ENCODE measurements at regions not wholly inside any gene's neighbourhood (a gene's known extent, or its start where the extent isn't known, plus 50 kb on each side); places are given as distances from the start of the nearest gene placed in this dataset.

GRCh38 chr22:22814666-22815396, 72.8 kb upstream of the IGLL5 start:
- H4K20me1 ChIP-seq (ENCODE audit: control insufficient read depth, insufficient read depth, low read length, poor library complexity, severe bottlenecking), result no peaks in the 10 kb centered on the region
- ChIA-PET CTCF (interaction anchor here (0.7 to 13.1 kb wide), 7 partner anchors 26 to 323 kb away, joined by 3 to 236 read pairs (median 4); no protein-coding TSS in a partner anchor), POLR2A (no interaction called here)
- H3K4me3 ChIP-seq (ENCODE audit: control extremely low read depth in 1 of 5, extremely low read depth in 1 of 5, insufficient read depth in 1 of 5, low read depth in 2 of 5, low read length in 4 of 5), result no peak overlapping the region
- H3K36me3 ChIP-seq (replicated peaks in 1 of 2; ENCODE audit: control extremely low read depth in 1 of 2, control insufficient read depth in 1 of 2, extremely low read depth in 1 of 2, insufficient read depth in 2 of 2, low read length in 1 of 2), result no peaks in the 10 kb centered on the region
- TF ChIP-seq CTCF (IDR thresholded peaks at IDR 0.05), result no peak
- H3K27me3 ChIP-seq (replicated peaks in 1 of 4; ENCODE audit: control extremely low read depth in 1 of 4, control insufficient read depth in 3 of 4, insufficient read depth in 4 of 4, low read length in 3 of 4), result peaks cover 0 to 3% (median 0%) of the 10 kb centered on the region in 4 experiments
- WGBS (ENCODE audit: insufficient coverage), result 97% methylated on average over 12 of the region's 14 CpGs
- no peaks in the 10 kb centered on the region for H3K9me3 Mint-ChIP-seq (ENCODE audit: insufficient read depth)
- H3K4me3 Mint-ChIP-seq, result no peak overlapping the region
- H3K27ac ChIP-seq (ENCODE audit: low read length in 2 of 2), result no peak overlapping the region
- ATAC-seq (ENCODE audit: low read depth), result no peak
- peak overlapping the region; percentile 15 for H3K27ac Mint-ChIP-seq
- H3K4me1 Mint-ChIP-seq, result peaks cover 43% of the 10 kb centered on the region
- intact Hi-C loops (cut with micrococcal nuclease), result loop anchor here (5.0 kb wide), 1 partner anchor 37 kb away; no protein-coding TSS in a partner anchor
- no peak overlapping the region for H2AFZ ChIP-seq (ENCODE audit: insufficient read depth, low read depth, low read length, poor library complexity, severe bottlenecking)
- no peak overlapping the region for H3K4me2 ChIP-seq (replicated peaks; ENCODE audit: low read depth, low read length, poor library complexity, severe bottlenecking)
- H3K9me3 ChIP-seq (ENCODE audit: control extremely low read depth in 1 of 3, control insufficient read depth in 2 of 3, insufficient read depth in 1 of 3, low read length in 2 of 3), result peaks cover 0 to 57% (median 0%) of the 10 kb centered on the region in 3 donors
- DNase-seq, result no peak
- no peak overlapping the region for H3K9ac ChIP-seq (ENCODE audit: low read length)
- no peaks in the 10 kb centered on the region for H3K27me3 Mint-ChIP-seq
- no peaks in the 10 kb centered on the region for H3K79me2 ChIP-seq (ENCODE audit: control insufficient read depth, insufficient read depth, low read length)
- H3K4me1 ChIP-seq (ENCODE audit: control insufficient read depth in 2 of 2, insufficient read depth in 2 of 2, low read length in 2 of 2), result peaks cover 25 to 48% of the 10 kb centered on the region in 2 donors

- WGBS (ENCODE audit: insufficient coverage), result 14% methylated on average over 5 of the region's 5 CpGs
- intact Hi-C loops (cut with micrococcal nuclease), result loop anchor here (5.0 kb wide), 1 partner anchor 37 kb away; no protein-coding TSS in a partner anchor
- Mint-ChIP-seq H3K27ac (no peak overlapping the region), H3K9me3 (ENCODE audit: insufficient read depth) (no peaks in the 10 kb centered on the region), H3K4me3 (no peak overlapping the region), H3K4me1 (peaks cover 48% of the 10 kb centered on the region), H3K27me3 (no peaks in the 10 kb centered on the region)
- no peak overlapping the region for H3K4me2 ChIP-seq (replicated peaks; ENCODE audit: low read depth, low read length, poor library complexity, severe bottlenecking)
- H3K9ac ChIP-seq (ENCODE audit: low read length), result no peak overlapping the region
- peaks cover 0 to 56% (median 0%) of the 10 kb centered on the region in 3 donors for H3K9me3 ChIP-seq (ENCODE audit: control extremely low read depth in 1 of 3, control insufficient read depth in 2 of 3, insufficient read depth in 1 of 3, low read length in 2 of 3)
- H2AFZ ChIP-seq (ENCODE audit: insufficient read depth, low read depth, low read length, poor library complexity, severe bottlenecking), result no peak overlapping the region
- no peak overlapping the region for H3K4me3 ChIP-seq (ENCODE audit: control extremely low read depth in 1 of 5, extremely low read depth in 1 of 5, insufficient read depth in 1 of 5, low read depth in 2 of 5, low read length in 4 of 5)
- H3K36me3 ChIP-seq (replicated peaks in 1 of 2; ENCODE audit: control extremely low read depth in 1 of 2, control insufficient read depth in 1 of 2, extremely low read depth in 1 of 2, insufficient read depth in 2 of 2, low read length in 1 of 2), result no peaks in the 10 kb centered on the region
- peaks cover 32 to 48% of the 10 kb centered on the region in 2 donors for H3K4me1 ChIP-seq (ENCODE audit: control insufficient read depth in 2 of 2, insufficient read depth in 2 of 2, low read length in 2 of 2)
- TF ChIP-seq CTCF (IDR thresholded peaks at IDR 0.05) (no peak), EZH2 (IDR thresholded peaks at IDR 0.05; ENCODE audit: borderline replicate concordance, insufficient read depth, low read depth, low read length, poor library complexity, severe bottlenecking) (no peak)
- no peaks in the 10 kb centered on the region for H3K79me2 ChIP-seq (ENCODE audit: control insufficient read depth, insufficient read depth, low read length)
- H3K27me3 ChIP-seq (replicated peaks in 1 of 4; ENCODE audit: control extremely low read depth in 1 of 4, control insufficient read depth in 3 of 4, insufficient read depth in 4 of 4, low read length in 3 of 4), result peaks cover 0 to 3% (median 0%) of the 10 kb centered on the region in 4 experiments
- POLR2A ChIA-PET, result no interaction called here
- DNase-seq, result no peak
- H4K20me1 ChIP-seq (ENCODE audit: control insufficient read depth, insufficient read depth, low read length, poor library complexity, severe bottlenecking), result no peaks in the 10 kb centered on the region
- CTCF ChIA-PET, result interaction anchor here (0.6 to 13.1 kb wide), 6 partner anchors 17 to 228 kb away, joined by 3 to 236 read pairs (median 6); no protein-coding TSS in a partner anchor
- no peak for ATAC-seq (ENCODE audit: low read depth)
- H3K27ac ChIP-seq (ENCODE audit: low read length in 2 of 2), result no peak overlapping the region
Measured at GRCh38 chr22:22815397-22816170, 72.0 kb upstream of the IGLL5 start.
